GM23338 (cell line): ENCODE measurements at regions not wholly inside any gene's neighbourhood (a gene's known extent, or its start where the extent isn't known, plus 50 kb on each side); places are given as distances from the start of the nearest gene placed in this dataset.

Experiments
- CTCF ChIP-seq, 2 experiments: fragments of 200-600 bp in 1 of 2; sonication (generic) in 1 of 2; conservative IDR thresholded peaks; 2 replicates each; pipeline versions ENCODE4 v1.5.1 to v1.6.1; 2016 to 2017; ENCODE audit warnings: antibody characterized with exemption in 2 of 2, low read depth in 2 of 2, mild to moderate bottlenecking in 2 of 2, moderate library complexity in 1 of 2
- EZH2 ChIP-seq: fragments of 200-600 bp; sonication (generic); IDR thresholded peaks from one replicate; pipeline ENCODE4 v1.8.0; 2017; ENCODE audit warnings: antibody characterized with exemption, mild to moderate bottlenecking, low read depth; ENCODE audit not compliant: unreplicated experiment
- EZH2phosphoT487 ChIP-seq: fragments of 200-600 bp; sonication (generic); IDR thresholded peaks from one replicate; pipeline ENCODE4 v1.8.1; 2018; ENCODE audit warnings: antibody characterized with exemption; ENCODE audit not compliant: unreplicated experiment
- NANOG ChIP-seq: IDR thresholded peaks from 2 replicates; pipeline ENCODE4 v1.6.1; 2016; ENCODE audit warnings: antibody characterized with exemption, borderline replicate concordance
- ZNF114 ChIP-seq: fragments of 250-450 bp; sonication (Bioruptor Pico); IDR thresholded peaks from 2 replicates; pipeline ENCODE4 v1.5.0; 2020; ENCODE audit warnings: mild to moderate bottlenecking, moderate library complexity

GRCh38 chr18:14974088-14974487, 226.1 kb downstream of the ANKRD30B start:
- TF ChIP-seq CTCF (conservative IDR thresholded peaks at IDR 0.05; ENCODE audit: low read depth in 2 of 2) (no peak), EZH2 (no peak), ZNF114 (no peak), EZH2phosphoT487 (no peak), NANOG (no peak)
